ENCODE measurements at regions not wholly inside any gene's neighbourhood (a gene's known extent, or its start where the extent isn't known, plus 50 kb on each side); places are given as distances from the start of the nearest gene placed in this dataset.

DNA sequence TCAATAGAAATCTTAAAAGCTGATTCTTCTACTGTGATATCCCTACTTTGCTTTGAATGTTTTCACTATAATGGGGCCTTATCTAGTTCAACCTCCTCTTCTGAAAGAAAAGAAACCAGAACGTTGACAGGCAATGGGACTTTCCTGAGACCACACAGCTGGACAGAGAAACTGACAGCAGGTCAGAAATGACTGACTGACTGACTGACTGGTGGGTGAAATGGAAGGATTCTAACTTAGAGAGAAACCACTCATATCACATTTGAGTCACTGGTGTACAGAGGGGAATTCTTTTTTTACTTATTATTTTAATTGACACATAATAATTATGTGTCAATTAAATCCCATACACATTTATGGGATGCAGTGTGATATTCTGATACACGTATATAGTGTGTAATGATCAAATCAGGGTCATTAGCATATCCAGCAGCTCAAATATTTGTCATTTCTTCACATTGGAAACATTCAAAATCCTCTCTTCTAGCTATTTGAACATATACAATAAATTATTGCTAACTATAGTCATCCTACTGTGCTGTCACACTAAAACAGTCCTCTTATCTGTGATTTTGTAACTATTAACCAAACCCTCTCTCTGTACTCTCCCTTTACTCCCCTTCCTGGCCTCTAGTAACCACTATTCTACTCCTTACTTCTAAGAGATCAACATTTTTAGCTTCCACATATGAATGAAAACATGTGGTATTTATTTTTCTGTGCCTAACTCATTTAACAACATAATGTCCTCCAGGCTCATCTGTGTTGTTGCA, 64.8 kb upstream of the NRSN1 start:
- TF ChIP-seq POLR2A (IDR thresholded peaks at IDR 0.05) (no peak), EP300 (IDR thresholded peaks at IDR 0.05) (no peak), POLR2AphosphoS5 (IDR thresholded peaks at IDR 0.05) (no peak)
- TF ChIP-seq, protein P1, sequence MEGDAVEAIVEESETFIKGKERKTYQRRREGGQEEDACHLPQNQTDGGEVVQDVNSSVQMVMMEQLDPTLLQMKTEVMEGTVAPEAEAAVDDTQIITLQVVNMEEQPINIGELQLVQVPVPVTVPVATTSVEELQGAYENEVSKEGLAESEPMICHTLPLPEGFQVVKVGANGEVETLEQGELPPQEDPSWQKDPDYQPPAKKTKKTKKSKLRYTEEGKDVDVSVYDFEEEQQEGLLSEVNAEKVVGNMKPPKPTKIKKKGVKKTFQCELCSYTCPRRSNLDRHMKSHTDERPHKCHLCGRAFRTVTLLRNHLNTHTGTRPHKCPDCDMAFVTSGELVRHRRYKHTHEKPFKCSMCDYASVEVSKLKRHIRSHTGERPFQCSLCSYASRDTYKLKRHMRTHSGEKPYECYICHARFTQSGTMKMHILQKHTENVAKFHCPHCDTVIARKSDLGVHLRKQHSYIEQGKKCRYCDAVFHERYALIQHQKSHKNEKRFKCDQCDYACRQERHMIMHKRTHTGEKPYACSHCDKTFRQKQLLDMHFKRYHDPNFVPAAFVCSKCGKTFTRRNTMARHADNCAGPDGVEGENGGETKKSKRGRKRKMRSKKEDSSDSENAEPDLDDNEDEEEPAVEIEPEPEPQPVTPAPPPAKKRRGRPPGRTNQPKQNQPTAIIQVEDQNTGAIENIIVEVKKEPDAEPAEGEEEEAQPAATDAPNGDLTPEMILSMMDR (IDR thresholded peaks at IDR 0.05) = no peak

All from stomach (tissue), 4 donors.